ENCODE measurements at regions not wholly inside any gene's neighbourhood (a gene's known extent, or its start where the extent isn't known, plus 50 kb on each side); places are given as distances from the start of the nearest gene placed in this dataset.
"Not testable (repeated sequence)": the region's sequence is repeated elsewhere in the genome, so short reads cannot be mapped to it uniquely, and the experiment has no call there.

- Mint-ChIP-seq H3K9me3 (ENCODE audit: low read depth) (no peaks in the 10 kb centered on the region), H3K27ac (no peak overlapping the region), H3K36me3 (no peaks in the 10 kb centered on the region), H3K4me1 (ENCODE audit: low read depth) (no peaks in the 10 kb centered on the region), H3K27me3 (peaks cover 4% of the 10 kb centered on the region), H3K4me3 (no peak overlapping the region)
Measured at GRCh38 chr13:59422646-59423045, 741.1 kb downstream of the DIAPH3 start.

GRCh38 chr13:59423708-59424340 is 739.9 kb downstream of the DIAPH3 start:
- peaks cover 4% of the 10 kb centered on the region for H3K27me3 Mint-ChIP-seq
- no peaks in the 10 kb centered on the region for H3K4me1 Mint-ChIP-seq (ENCODE audit: low read depth)
- no peaks in the 10 kb centered on the region for H3K36me3 Mint-ChIP-seq
- H3K27ac Mint-ChIP-seq = no peak overlapping the region
- no peak overlapping the region for H3K4me3 Mint-ChIP-seq
- no peaks in the 10 kb centered on the region for H3K9me3 Mint-ChIP-seq (ENCODE audit: low read depth)

- Mint-ChIP-seq H3K4me3 (no peak overlapping the region), H3K27me3 (peaks cover 2% of the 10 kb centered on the region), H3K36me3 (no peaks in the 10 kb centered on the region), H3K4me1 (ENCODE audit: low read depth) (no peaks in the 10 kb centered on the region), H3K9me3 (ENCODE audit: low read depth) (no peaks in the 10 kb centered on the region), H3K27ac (no peak overlapping the region)
Measured at GRCh38 chr13:59424661-59425060, 739.1 kb downstream of the DIAPH3 start.

- Mint-ChIP-seq H3K36me3 (no peaks in the 10 kb centered on the region), H3K27ac (no peak overlapping the region), H3K27me3 (peaks cover 2% of the 10 kb centered on the region), H3K9me3 (ENCODE audit: low read depth) (no peaks in the 10 kb centered on the region), H3K4me3 (no peak overlapping the region), H3K4me1 (ENCODE audit: low read depth) (no peaks in the 10 kb centered on the region)
Measured at GRCh38 chr13:59425211-59425741, 738.5 kb downstream of the DIAPH3 start.

- peaks cover 24% of the 10 kb centered on the region for H3K9me3 Mint-ChIP-seq (ENCODE audit: low read depth)
- H3K27ac Mint-ChIP-seq = no peak overlapping the region
- H3K4me1 Mint-ChIP-seq (ENCODE audit: low read depth) = peaks cover 3% of the 10 kb centered on the region
- peaks cover 3% of the 10 kb centered on the region for H3K36me3 Mint-ChIP-seq
- H3K27me3 Mint-ChIP-seq = peaks cover 4% of the 10 kb centered on the region
- no peak overlapping the region for H3K4me3 Mint-ChIP-seq
Measured at GRCh38 chr13:59435024-59435423, 728.7 kb downstream of the DIAPH3 start.

GRCh38 chr13:59437544-59438301 is 726.0 kb downstream of the DIAPH3 start:
- Mint-ChIP-seq H3K9me3 (ENCODE audit: low read depth) (peaks cover 16% of the 10 kb centered on the region), H3K36me3 (peaks cover 3% of the 10 kb centered on the region), H3K27ac (no peak overlapping the region), H3K4me1 (ENCODE audit: low read depth) (peaks cover 13% of the 10 kb centered on the region), H3K27me3 (peaks cover 8% of the 10 kb centered on the region), H3K4me3 (no peak overlapping the region)

- Mint-ChIP-seq H3K4me3 (no peak overlapping the region), H3K36me3 (peaks cover 3% of the 10 kb centered on the region), H3K4me1 (ENCODE audit: low read depth) (peaks cover 13% of the 10 kb centered on the region), H3K27ac (no peak overlapping the region), H3K9me3 (ENCODE audit: low read depth) (no peaks in the 10 kb centered on the region), H3K27me3 (peaks cover 10% of the 10 kb centered on the region)
Measured at GRCh38 chr13:59439776-59440428, 723.8 kb downstream of the DIAPH3 start.

- not testable (repeated sequence) for H3K36me3 Mint-ChIP-seq; H3K27me3 Mint-ChIP-seq; H3K9me3 Mint-ChIP-seq (ENCODE audit: low read depth); H3K27ac Mint-ChIP-seq
- Mint-ChIP-seq H3K4me3 (peak overlapping the region; percentile 74), H3K4me1 (ENCODE audit: low read depth) (peaks cover 13% of the 10 kb centered on the region)
Measured at GRCh38 chr13:59441068-59441467, 722.7 kb downstream of the DIAPH3 start.

GRCh38 chr13:59441596-59442280 is 722.0 kb downstream of the DIAPH3 start:
- no peak overlapping the region for H3K27ac Mint-ChIP-seq
- H3K27me3 Mint-ChIP-seq = peaks cover 7% of the 10 kb centered on the region
- peak overlapping the region; percentile 74 for H3K4me3 Mint-ChIP-seq
- H3K4me1 Mint-ChIP-seq (ENCODE audit: low read depth) = peaks cover 13% of the 10 kb centered on the region
- H3K9me3 Mint-ChIP-seq (ENCODE audit: low read depth) = no peaks in the 10 kb centered on the region
- no peaks in the 10 kb centered on the region for H3K36me3 Mint-ChIP-seq

GRCh38 chr13:59442461-59442860 is 721.3 kb downstream of the DIAPH3 start:
- Mint-ChIP-seq H3K4me1 (ENCODE audit: low read depth) (peaks cover 13% of the 10 kb centered on the region), H3K9me3 (ENCODE audit: low read depth) (no peaks in the 10 kb centered on the region), H3K36me3 (no peaks in the 10 kb centered on the region), H3K4me3 (no peak overlapping the region), H3K27ac (no peak overlapping the region), H3K27me3 (peaks cover 7% of the 10 kb centered on the region)

- no peak overlapping the region for H3K4me3 Mint-ChIP-seq
- H3K27me3 Mint-ChIP-seq = peaks cover 7% of the 10 kb centered on the region
- no peaks in the 10 kb centered on the region for H3K36me3 Mint-ChIP-seq
- H3K4me1 Mint-ChIP-seq (ENCODE audit: low read depth) = peaks cover 11% of the 10 kb centered on the region
- no peak overlapping the region for H3K27ac Mint-ChIP-seq
- no peaks in the 10 kb centered on the region for H3K9me3 Mint-ChIP-seq (ENCODE audit: low read depth)
Measured at GRCh38 chr13:59442944-59443486, 720.7 kb downstream of the DIAPH3 start.

- Mint-ChIP-seq H3K9me3 (ENCODE audit: low read depth) (no peaks in the 10 kb centered on the region), H3K4me1 (ENCODE audit: low read depth) (peaks cover 10% of the 10 kb centered on the region), H3K27ac (no peak overlapping the region), H3K4me3 (no peak overlapping the region), H3K36me3 (no peaks in the 10 kb centered on the region), H3K27me3 (peaks cover 7% of the 10 kb centered on the region)
Measured at GRCh38 chr13:59444210-59444857, 719.4 kb downstream of the DIAPH3 start.

- no peaks in the 10 kb centered on the region for H3K9me3 Mint-ChIP-seq (ENCODE audit: low read depth)
- H3K27me3 Mint-ChIP-seq = peaks cover 8% of the 10 kb centered on the region
- H3K4me1 Mint-ChIP-seq (ENCODE audit: low read depth) = peaks cover 9% of the 10 kb centered on the region
- H3K4me3 Mint-ChIP-seq = no peak overlapping the region
- no peaks in the 10 kb centered on the region for H3K36me3 Mint-ChIP-seq
- H3K27ac Mint-ChIP-seq = no peak overlapping the region
Measured at GRCh38 chr13:59445812-59446211, 717.9 kb downstream of the DIAPH3 start.

- Mint-ChIP-seq H3K4me3 (no peak overlapping the region), H3K9me3 (ENCODE audit: low read depth) (no peaks in the 10 kb centered on the region), H3K27me3 (peaks cover 8% of the 10 kb centered on the region), H3K4me1 (ENCODE audit: low read depth) (peaks cover 3% of the 10 kb centered on the region), H3K36me3 (no peaks in the 10 kb centered on the region), H3K27ac (no peak overlapping the region)
Measured at GRCh38 chr13:59446391-59446790, 717.3 kb downstream of the DIAPH3 start.

Data from activated naive CD8-positive, alpha-beta T cell (primary cell).